SW480 (cell line): ENCODE measurements at regions not wholly inside any gene's neighbourhood (a gene's known extent, or its start where the extent isn't known, plus 50 kb on each side); places are given as distances from the start of the nearest gene placed in this dataset.

Source experiments
- DNase-seq: peaks from one replicate; pipeline ENCODE4 v3.0.0-alpha.2; 2016; ENCODE audit warnings: low spot score

- no peak for DNase-seq
Measured at GRCh38 chr6:144335311-144335861, 50.3 kb downstream of the UTRN start.

GRCh38 chr6:144335914-144336313, 50.8 kb downstream of the UTRN start:
- peak; percentile 85 for DNase-seq

GRCh38 chr6:144336900-144337299, 51.8 kb downstream of the UTRN start:
- no peak for DNase-seq

GRCh38 chr6:144338474-144338873, 53.3 kb downstream of the UTRN start:
- no peak for DNase-seq

- DNase-seq = no peak
Measured at GRCh38 chr6:144338951-144339700, 54.0 kb downstream of the UTRN start.

GRCh38 chr6:144339859-144340452, 54.8 kb downstream of the UTRN start:
- DNase-seq = no peak

- DNase-seq = no peak
Measured at GRCh38 chr6:144340541-144341371, 55.6 kb downstream of the UTRN start.

- DNase-seq = peak; percentile 76
Measured at GRCh38 chr6:144341831-144342527, 56.8 kb downstream of the UTRN start.

- peak; percentile 77 for DNase-seq
Measured at GRCh38 chr6:144343701-144344428, 58.7 kb downstream of the UTRN start.

GRCh38 chr6:144344646-144345045, 59.5 kb downstream of the UTRN start:
- no peak for DNase-seq

- DNase-seq = no peak
Measured at GRCh38 chr6:144345451-144345850, 60.3 kb downstream of the UTRN start.

- DNase-seq = peak; percentile 23
Measured at GRCh38 chr6:144346719-144347447, 61.7 kb downstream of the UTRN start.

GRCh38 chr6:144347448-144347759, 62.3 kb downstream of the UTRN start:
- no peak for DNase-seq

GRCh38 chr6:144347933-144348332, 62.8 kb downstream of the UTRN start:
- no peak for DNase-seq

- peak; percentile 31 for DNase-seq
Measured at GRCh38 chr6:144349690-144350527, 64.8 kb downstream of the UTRN start.

GRCh38 chr6:144350528-144350880, 65.4 kb downstream of the UTRN start:
- no peak for DNase-seq

- DNase-seq = no peak
Measured at GRCh38 chr6:144351379-144352127, 66.4 kb downstream of the UTRN start.

GRCh38 chr6:144352331-144352730, 67.2 kb downstream of the UTRN start:
- no peak for DNase-seq

- DNase-seq = no peak
Measured at GRCh38 chr6:144353871-144354314, 68.8 kb downstream of the UTRN start.
